Breast epithelium (tissue), 3 donors: ENCODE measurements at regions not wholly inside any gene's neighbourhood (a gene's known extent, or its start where the extent isn't known, plus 50 kb on each side); places are given as distances from the start of the nearest gene placed in this dataset.

ENCODE experiments used
- POLR2AphosphoS5 ChIP-seq, 3 donors: sonication (generic); formaldehyde crosslinking; IDR thresholded peaks; one replicate each; pipeline ENCODE4 v1.6.1; 2017; ENCODE audit warnings: antibody characterized with exemption in 3 of 3
- TF ChIP-seq, protein P1 (sequence below), 3 donors: fragments of 450-650 bp; IDR thresholded peaks; one replicate each; pipeline ENCODE4 v1.5.1; 2016 to 2017; ENCODE audit warnings: antibody characterized with exemption in 3 of 3, mild to moderate bottlenecking in 3 of 3, moderate library complexity in 3 of 3

DNA sequence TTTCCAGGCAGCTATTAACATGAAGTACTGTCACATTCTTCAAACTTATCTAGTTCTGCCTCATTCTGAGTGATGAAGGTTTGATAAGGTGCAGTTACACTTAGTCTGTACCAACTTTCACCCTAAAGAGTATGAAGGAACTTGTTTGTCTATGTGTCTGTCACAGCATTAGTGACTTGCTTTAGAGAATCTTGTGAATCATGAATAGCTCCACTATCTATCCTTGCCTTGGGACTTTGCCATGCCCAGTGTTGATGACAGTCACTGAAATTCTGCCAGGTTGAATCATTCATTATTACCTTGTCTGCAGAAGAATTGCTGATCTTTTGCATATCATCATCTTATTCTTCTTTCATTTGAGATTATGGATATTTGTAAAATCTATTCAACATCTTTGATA is 50.9 kb upstream of the A1CF start:
- TF ChIP-seq, protein P1, sequence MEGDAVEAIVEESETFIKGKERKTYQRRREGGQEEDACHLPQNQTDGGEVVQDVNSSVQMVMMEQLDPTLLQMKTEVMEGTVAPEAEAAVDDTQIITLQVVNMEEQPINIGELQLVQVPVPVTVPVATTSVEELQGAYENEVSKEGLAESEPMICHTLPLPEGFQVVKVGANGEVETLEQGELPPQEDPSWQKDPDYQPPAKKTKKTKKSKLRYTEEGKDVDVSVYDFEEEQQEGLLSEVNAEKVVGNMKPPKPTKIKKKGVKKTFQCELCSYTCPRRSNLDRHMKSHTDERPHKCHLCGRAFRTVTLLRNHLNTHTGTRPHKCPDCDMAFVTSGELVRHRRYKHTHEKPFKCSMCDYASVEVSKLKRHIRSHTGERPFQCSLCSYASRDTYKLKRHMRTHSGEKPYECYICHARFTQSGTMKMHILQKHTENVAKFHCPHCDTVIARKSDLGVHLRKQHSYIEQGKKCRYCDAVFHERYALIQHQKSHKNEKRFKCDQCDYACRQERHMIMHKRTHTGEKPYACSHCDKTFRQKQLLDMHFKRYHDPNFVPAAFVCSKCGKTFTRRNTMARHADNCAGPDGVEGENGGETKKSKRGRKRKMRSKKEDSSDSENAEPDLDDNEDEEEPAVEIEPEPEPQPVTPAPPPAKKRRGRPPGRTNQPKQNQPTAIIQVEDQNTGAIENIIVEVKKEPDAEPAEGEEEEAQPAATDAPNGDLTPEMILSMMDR (IDR thresholded peaks at IDR 0.05), result no peak
- TF ChIP-seq POLR2AphosphoS5 (IDR thresholded peaks at IDR 0.05), result no peak
